ENCODE measurements at regions not wholly inside any gene's neighbourhood (a gene's known extent, or its start where the extent isn't known, plus 50 kb on each side); places are given as distances from the start of the nearest gene placed in this dataset.

GRCh38 chr1:216785221-216785620, 62.0 kb upstream of the ESRRG start:
- no peak for TF ChIP-seq CTCF (IDR thresholded peaks at IDR 0.05; ENCODE audit: insufficient read depth, low read depth, low read length)
- no peak for TF ChIP-seq EZH2 (IDR thresholded peaks at IDR 0.05; ENCODE audit: insufficient read depth, low read length)
